ENCODE measurements at regions not wholly inside any gene's neighbourhood (a gene's known extent, or its start where the extent isn't known, plus 50 kb on each side); places are given as distances from the start of the nearest gene placed in this dataset.

- TF ChIP-seq SMARCC2 (IDR thresholded peaks at IDR 0.05; ENCODE audit: low read depth), result no peak
- TF ChIP-seq CHD1 (IDR thresholded peaks at IDR 0.05; ENCODE audit: low read length), result no peak
- no peak for TF ChIP-seq SREBF2 (CRISPR knock-in tag; IDR thresholded peaks at IDR 0.05)
- no peak for TF ChIP-seq NR2F6 (CRISPR knock-in tag; IDR thresholded peaks at IDR 0.05)
- TF ChIP-seq CHD2 (IDR thresholded peaks at IDR 0.05; ENCODE audit: low read depth, low read length), result no peak
- no peak for TF ChIP-seq RAD21 (CRISPR knock-in tag; conservative IDR thresholded peaks at IDR 0.05 in 1 of 2, IDR thresholded peaks at IDR 0.05 in 1 of 2)
- peak; percentile 85 for TF ChIP-seq ZNF316 (IDR thresholded peaks at IDR 0.05)
- no peak for TF ChIP-seq NCOR1 (IDR thresholded peaks at IDR 0.05)
- no peak for TF ChIP-seq CAMTA2 (CRISPR knock-in tag; conservative IDR thresholded peaks at IDR 0.05)
- no peak for TF ChIP-seq HDAC6 (IDR thresholded peaks at IDR 0.05; ENCODE audit: low read depth, low read length)
- TF ChIP-seq, protein P1, sequence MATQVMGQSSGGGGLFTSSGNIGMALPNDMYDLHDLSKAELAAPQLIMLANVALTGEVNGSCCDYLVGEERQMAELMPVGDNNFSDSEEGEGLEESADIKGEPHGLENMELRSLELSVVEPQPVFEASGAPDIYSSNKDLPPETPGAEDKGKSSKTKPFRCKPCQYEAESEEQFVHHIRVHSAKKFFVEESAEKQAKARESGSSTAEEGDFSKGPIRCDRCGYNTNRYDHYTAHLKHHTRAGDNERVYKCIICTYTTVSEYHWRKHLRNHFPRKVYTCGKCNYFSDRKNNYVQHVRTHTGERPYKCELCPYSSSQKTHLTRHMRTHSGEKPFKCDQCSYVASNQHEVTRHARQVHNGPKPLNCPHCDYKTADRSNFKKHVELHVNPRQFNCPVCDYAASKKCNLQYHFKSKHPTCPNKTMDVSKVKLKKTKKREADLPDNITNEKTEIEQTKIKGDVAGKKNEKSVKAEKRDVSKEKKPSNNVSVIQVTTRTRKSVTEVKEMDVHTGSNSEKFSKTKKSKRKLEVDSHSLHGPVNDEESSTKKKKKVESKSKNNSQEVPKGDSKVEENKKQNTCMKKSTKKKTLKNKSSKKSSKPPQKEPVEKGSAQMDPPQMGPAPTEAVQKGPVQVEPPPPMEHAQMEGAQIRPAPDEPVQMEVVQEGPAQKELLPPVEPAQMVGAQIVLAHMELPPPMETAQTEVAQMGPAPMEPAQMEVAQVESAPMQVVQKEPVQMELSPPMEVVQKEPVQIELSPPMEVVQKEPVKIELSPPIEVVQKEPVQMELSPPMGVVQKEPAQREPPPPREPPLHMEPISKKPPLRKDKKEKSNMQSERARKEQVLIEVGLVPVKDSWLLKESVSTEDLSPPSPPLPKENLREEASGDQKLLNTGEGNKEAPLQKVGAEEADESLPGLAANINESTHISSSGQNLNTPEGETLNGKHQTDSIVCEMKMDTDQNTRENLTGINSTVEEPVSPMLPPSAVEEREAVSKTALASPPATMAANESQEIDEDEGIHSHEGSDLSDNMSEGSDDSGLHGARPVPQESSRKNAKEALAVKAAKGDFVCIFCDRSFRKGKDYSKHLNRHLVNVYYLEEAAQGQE (IDR thresholded peaks at IDR 0.05; ENCODE audit: borderline replicate concordance), result no peak
- TF ChIP-seq, protein P1 (CRISPR knock-in tag; IDR thresholded peaks at IDR 0.05; ENCODE audit: low read depth), result no peak
- no peak for TF ChIP-seq ZNF140 (CRISPR knock-in tag; IDR thresholded peaks at IDR 0.05)
- TF ChIP-seq ZSCAN29 (IDR thresholded peaks at IDR 0.05), result no peak
Measured at GRCh38 chr3:25153136-25153535, 274.9 kb upstream of the RARB start.

All from K562 (cell line).